Amygdala (tissue), 56 donors: ENCODE measurements at regions not wholly inside any gene's neighbourhood (a gene's known extent, or its start where the extent isn't known, plus 50 kb on each side); places are given as distances from the start of the nearest gene placed in this dataset.
"Not testable (repeated sequence)": the region's sequence is repeated elsewhere in the genome, so short reads cannot be mapped to it uniquely, and the experiment has no call there.

Experiments used
- DNase-seq, 56 donors: peaks; one replicate each; lab custom pipeline; 2025; lab: John Stamatoyannopoulos, UW

- DNase-seq: no peak
Observed at GRCh38 chr13:90233933-90234672, 1113.4 kb upstream of the MIR17HG start.

DNA sequence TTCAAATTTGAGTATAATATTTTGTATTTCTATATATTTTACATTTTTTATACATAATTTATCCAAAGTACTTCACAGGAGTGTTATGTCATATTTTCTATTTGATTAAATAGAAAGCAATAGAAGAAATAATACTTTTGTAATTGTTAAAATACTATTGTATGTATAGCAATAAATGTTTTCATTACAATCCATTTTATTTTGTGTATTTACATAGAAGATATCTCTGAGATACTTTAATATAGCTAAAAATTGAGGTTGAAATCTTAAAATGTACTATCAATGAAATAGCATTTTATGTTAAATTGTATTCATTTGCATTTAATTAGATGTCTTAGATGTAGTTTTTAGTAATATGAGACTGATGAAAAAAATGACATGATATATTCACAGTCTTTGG is 1109.6 kb upstream of the MIR17HG start:
- DNase-seq: no peak

GRCh38 chr13:90238413-90238812 is 1109.1 kb upstream of the MIR17HG start:
- DNase-seq: no peak

DNA sequence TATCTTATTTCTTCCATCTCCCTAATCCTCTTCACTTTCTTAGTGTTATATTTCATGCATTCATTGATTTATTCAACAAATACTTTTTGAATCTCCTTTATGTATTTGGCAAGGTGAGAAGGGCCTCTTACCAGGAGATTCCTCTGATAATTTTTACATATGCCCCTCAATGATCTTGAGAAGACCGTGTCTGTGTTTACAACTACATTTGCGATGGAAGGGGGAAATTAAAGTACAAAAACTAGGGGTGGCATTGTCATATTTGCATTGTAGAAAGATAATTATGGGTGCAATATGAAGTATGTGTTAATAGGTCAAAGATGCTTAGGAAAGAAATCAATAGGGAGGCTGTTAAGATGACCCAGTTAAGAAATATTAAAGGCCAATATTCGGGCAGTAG is 1108.4 kb upstream of the MIR17HG start:
- DNase-seq: no peak

GRCh38 chr13:90246005-90246404 is 1101.5 kb upstream of the MIR17HG start:
- no peak for DNase-seq

DNA sequence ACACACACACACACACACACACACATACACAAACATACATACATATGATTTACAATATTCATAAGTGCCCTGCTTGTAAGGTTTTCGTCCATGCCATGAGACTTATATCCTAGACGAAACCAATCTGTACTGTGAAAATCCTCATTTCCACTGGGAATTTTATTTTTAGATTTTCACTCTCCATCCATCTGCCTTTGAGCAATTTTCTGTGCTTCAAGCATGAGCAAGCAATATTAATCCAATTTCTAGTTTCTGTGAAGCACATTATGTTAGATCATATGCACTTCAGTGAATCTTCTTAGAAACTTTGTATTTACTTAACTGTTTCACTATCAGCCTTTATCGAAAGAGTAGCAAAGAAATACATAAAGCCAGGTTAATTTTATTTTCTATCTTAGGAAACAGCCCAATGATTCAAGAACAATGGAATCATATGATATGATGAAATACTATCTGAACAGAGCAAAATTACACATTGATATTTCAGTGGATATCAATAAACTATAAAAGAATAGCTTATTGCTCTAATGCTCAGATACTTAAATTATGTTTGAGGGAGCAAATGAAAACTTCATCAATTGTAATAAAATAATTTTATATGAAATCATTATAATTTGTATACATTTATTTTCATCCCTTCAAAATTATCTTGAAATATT is 1100.7 kb upstream of the MIR17HG start:
- DNase-seq: no peak

DNA sequence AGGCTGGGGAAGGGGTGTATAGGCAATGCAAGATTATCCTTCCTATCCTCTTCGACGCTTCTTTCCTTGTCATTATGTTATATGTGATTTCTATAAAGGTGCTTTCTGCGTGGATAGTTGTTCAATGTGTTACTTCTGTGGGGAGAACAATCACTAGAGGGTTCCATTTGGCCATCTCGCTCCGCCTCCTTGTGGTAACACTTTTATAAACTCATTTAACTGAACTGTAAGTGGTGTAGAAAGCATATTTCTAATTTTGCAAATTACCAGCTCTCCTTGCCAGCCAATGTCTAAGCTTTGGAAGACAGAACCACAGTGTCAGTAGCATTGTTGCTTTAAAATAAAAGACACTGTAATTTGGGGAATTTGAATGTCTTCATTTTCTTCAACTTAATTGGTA is 1093.7 kb upstream of the MIR17HG start:
- no peak for DNase-seq

GRCh38 chr13:90254437-90254836 is 1093.0 kb upstream of the MIR17HG start:
- DNase-seq: no peak

- no peak for DNase-seq
Observed at GRCh38 chr13:90256746-90257145, 1090.7 kb upstream of the MIR17HG start.

DNA sequence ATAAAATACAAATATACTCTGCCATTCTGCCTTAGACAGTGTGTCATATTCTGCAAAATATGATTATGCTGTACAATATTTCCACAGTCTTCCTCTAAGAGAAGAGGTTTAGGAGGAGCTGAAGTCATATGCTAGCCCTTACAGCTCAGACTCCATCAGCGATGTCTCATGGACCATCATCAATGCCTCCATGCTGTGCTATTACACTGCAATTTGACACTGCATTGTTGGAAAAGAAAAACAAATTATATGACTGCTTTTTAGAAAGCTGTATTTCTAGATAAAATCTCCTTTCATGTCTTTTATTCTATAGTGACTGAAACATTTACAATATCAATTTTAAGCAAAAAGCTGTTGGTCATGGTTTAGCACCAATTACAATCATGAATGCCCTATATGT is 1089.4 kb upstream of the MIR17HG start:
- DNase-seq: no peak

GRCh38 chr13:90261343-90261742 is 1086.1 kb upstream of the MIR17HG start:
- DNase-seq: no peak

DNA sequence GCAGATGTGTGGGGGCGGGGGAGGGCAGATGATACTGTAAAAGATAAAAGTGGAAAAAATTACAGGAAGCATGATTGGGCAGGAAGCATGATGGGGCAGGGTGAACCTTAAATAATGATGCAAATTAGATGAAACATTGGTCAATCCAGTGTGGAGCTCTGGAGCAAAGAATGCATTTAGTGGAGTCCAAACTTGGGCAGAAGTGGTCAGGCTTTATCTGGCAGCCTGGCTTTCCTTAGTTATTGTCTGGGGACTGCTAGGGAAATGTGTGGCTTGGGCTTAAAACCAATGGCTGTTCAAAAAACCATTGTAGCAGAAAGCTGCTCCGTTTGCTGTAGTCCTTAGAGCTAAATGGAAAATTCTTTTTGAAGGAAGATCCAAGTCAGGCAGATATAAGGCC is 1077.3 kb upstream of the MIR17HG start:
- DNase-seq: no peak

DNA sequence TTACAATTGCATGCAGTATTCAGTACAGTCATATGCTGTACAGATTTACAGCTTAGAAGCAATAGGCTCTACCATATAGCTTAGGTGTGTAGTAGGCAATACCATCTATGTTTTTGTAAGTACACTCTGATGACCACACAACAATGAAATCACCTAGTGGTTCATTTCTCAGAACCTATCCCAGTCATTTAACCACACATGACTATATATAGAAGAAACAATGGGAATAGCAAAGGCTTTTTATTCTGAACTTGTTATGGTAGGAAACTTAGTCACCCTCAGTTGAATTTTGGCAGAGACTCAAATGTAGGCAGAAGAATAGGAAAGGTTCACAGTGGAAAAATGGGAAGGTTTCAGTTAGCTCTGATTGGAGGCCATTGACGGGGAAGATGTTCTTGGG is 1075.1 kb upstream of the MIR17HG start:
- DNase-seq: no peak

- DNase-seq: no peak
Observed at GRCh38 chr13:90276216-90276615, 1071.3 kb upstream of the MIR17HG start.

DNA sequence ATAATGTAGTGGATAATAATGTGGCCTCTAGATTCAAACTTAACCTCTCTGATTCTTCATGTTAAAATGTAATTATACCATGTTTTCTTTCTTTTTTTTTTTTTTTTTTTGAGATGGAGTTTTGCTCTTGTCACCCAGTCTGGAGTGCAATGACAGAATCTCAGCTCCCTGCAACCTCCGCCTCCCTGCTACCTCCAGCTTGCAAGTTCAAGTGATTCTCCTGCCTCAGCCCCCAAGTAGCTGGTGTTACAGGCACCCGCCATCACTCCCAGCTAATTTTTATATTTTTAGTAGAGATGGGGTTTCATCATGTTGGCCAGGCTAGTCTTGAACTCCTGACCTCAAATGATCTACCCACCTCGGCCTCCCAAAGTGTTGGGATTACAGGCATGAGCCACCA is 1069.3 kb upstream of the MIR17HG start:
- not testable (repeated sequence) for DNase-seq

DNA sequence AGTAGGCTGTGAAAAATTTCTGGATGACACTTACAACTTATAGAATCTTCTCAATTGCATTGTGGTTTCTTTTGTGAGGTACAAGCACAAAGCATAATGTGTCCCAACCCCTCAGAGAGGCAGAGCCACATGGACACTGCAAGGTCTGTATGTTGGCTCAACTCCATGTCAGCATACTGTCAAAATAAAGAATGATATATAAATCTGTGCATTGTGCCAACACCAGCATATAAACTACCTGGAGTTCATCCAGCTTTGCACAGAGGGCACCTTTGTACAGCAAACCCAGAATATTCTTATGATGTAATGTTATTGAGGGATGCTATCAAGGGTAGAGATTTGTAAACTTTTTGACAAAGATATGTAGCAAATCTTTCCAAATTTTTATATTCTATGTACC is 1065.8 kb upstream of the MIR17HG start:
- no peak for DNase-seq

DNA sequence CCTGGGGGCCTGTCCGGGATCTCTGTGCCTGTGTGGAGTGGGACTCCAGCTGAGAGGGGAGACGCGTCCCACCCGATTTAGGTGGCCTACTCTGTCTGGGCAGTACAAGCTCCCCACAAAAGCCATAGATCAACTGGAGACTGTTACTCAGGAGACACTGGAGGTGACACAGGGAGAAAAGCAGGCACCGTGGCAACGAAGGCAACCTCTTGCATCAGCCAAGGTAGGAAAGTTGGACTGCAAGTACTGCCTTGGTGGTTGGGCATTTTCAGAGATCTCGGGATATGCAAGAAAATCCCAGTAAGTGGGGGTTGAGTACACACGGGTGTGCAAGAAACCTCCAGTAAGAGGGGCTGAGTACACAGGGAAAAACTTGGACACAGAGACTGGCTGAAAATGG is 1060.0 kb upstream of the MIR17HG start:
- DNase-seq: no peak

- no peak for DNase-seq
Observed at GRCh38 chr13:90293793-90294361, 1053.6 kb upstream of the MIR17HG start.

DNA sequence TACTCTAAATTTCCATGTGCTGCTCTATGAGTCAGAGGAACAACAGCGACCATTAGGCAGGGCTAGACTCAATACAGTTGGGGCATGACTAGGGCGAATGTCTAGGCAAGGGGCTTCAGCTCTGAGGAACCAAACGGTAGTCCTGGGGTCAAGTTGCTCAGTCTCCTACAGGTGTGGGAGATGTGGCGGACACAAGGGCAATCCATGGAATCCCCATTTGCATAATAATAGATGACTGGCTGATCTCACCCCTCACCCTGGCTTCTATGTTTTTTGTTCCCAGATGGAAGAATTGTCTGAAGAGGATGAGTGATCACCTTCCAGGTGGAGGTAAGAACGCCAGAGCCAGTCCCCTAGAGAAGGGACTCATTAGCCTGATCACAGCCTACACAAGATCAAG is 1048.2 kb upstream of the MIR17HG start:
- no peak for DNase-seq

DNA sequence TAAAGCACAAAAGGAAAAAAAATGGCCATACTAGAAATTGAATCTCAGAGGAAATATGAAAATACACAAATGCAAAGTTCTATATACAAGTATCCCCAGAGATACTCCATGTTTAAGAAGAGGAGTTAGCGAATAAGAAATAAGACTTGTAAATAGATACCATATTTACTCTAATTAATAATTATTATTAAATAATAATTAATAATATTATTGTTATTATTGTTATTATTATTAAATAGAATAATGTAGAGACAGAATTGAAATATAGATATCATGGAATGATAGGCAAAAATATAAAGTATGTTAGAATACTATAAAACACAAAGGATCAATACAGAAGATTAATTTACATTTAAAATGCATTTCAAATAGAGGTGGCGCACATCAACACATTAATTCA is 1047.5 kb upstream of the MIR17HG start:
- DNase-seq: no peak

GRCh38 chr13:90302107-90302506 is 1045.4 kb upstream of the MIR17HG start:
- DNase-seq: no peak

- no peak for DNase-seq
Observed at GRCh38 chr13:90305796-90306195, 1041.7 kb upstream of the MIR17HG start.
